Activated CD8-positive, alpha-beta memory T cell treated with anti-CD3 and anti-CD28 coated beads for 24 hours (primary cell): ENCODE measurements at regions not wholly inside any gene's neighbourhood (a gene's known extent, or its start where the extent isn't known, plus 50 kb on each side); places are given as distances from the start of the nearest gene placed in this dataset.
"Not testable (repeated sequence)": the region's sequence is repeated elsewhere in the genome, so short reads cannot be mapped to it uniquely, and the experiment has no call there.

Source experiments
- DNase-seq: peaks from one replicate; pipeline ENCODE4 v3.0.0-alpha.2; 2020

DNA sequence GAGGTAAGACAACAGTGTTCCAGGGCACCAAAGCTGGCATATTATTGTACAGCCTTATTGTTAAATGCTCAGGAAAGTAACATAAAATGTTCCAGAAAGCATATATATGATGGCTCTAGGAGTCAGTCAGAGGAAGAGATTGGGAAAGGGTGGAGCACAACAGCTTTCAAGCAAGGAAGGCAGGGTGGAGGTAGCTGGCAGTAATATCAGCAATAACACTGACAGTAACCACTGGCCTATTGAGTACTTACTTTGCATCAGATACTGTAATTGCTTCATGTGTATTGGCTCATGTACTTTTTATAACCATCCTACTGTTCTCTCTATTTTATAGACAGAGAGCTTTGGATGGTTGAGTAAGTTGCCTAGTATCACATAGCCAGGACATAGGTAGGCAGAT is 830.2 kb downstream of the DHX35 start:
- DNase-seq = no peak

- no peak for DNase-seq
Observed at GRCh38 chr20:39789411-39789810, 827.3 kb downstream of the DHX35 start.

GRCh38 chr20:39785252-39785917 is 823.2 kb downstream of the DHX35 start:
- DNase-seq = no peak

DNA sequence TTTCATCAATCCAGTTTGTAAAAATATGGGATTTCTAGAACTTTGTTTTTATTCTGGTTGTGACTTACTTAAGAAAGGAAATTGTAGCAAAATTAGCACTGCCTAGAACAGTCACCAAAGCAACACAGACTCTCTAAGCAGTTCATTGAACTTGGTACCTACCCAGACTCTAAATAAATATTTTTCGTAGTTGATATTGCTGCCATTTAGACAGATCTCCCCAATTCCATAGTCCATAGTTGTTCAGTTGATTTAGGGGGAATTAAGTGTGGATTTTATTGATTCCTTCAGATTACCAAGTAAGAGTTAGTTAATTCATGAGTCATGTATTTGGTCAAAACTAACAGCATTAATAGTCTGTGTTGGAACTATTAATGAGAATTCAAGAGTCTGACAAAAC is 822.5 kb downstream of the DHX35 start:
- DNase-seq = no peak

GRCh38 chr20:39778847-39779604 is 816.9 kb downstream of the DHX35 start:
- no peak for DNase-seq

DNA sequence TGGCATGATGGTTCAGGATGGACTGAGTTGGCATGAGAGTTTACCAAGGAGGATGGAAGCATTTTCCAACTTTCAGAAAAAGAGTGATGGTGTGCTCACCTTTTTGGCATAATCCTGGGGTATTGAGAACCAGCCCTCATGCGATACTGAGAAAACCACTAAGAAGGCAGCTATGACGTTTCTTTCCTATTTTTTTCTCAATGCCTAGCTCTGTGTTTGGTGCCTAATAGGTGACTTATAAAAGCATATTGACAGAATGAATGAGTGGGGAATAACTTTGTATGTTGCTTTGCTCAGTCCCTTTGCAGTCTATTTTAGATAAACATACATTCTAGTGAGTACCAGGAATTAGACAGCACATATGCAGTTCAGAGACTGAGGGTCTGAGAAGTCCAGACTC is 816.3 kb downstream of the DHX35 start:
- DNase-seq = no peak

- DNase-seq = no peak
Observed at GRCh38 chr20:39777610-39778009, 815.5 kb downstream of the DHX35 start.

- no peak for DNase-seq
Observed at GRCh38 chr20:39775110-39775509, 813.0 kb downstream of the DHX35 start.

DNA sequence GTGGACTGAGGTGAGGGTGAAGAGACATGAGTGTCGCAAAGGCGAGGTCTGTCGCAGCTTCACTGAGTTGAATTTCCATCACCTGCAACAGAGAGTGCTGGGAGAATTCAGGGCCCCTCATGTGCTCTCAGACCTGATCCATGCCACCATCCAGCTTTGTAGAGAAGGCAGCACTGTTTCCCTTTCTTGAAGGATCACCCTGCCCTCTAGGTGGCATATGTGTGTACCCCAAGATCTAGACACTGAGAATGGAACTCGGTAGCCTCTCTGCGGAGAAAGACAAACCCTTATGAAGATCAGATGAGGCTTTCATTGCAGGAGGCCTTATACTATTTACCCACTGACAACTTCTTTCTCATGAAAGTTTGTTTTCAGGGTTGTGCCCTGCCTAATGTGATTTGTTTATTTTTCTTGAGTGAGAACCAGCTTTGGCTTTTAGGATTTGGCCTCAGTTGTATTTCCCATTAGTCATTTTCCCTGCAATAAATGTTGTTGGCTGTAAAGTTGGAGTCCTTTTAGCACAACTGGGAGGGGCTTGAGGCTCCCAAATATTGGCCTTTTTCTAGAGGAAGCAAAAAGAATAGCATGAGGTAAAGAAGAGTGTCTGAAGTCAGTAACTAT is 811.3 kb downstream of the DHX35 start:
- DNase-seq = no peak

DNA sequence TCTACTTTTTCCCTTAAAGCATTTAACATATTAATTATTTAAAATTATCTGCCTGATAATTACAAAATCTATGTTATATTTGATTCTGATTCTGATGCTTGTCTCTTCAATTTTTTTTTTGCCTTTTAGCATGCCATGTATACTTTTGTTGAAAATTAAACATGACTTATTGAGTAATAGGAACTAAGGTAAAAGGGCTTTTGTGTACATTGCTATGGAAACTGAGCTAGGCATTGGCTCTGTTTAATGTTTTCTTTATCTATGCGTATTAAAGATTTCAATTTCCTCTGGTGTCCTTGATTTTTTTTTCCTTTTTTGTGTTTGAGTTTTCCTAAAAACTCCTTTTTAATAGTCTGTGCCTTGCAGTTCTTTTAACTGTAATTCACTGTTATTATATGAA is 805.2 kb downstream of the DHX35 start:
- no peak for DNase-seq

- no peak for DNase-seq
Observed at GRCh38 chr20:39766333-39766732, 804.2 kb downstream of the DHX35 start.

DNA sequence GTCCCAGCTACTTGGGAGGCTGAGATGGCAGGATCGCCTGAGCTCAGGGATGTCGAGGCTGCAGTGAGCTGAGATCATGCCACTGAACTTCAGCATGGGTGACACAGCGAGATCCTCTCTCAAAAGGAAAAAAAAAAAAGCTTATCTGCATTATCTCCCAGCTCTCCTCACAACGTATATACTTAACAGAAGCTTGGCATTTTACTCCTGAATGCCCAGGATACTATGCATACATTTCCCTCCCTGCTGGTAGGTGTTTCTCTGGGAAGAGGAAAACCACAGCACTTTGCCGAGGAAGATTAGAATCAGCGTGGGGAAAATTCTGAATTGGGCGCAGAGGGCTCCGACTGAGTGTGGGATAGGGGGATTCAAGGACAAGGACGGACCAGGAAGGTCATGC is 800.6 kb downstream of the DHX35 start:
- DNase-seq = no peak

DNA sequence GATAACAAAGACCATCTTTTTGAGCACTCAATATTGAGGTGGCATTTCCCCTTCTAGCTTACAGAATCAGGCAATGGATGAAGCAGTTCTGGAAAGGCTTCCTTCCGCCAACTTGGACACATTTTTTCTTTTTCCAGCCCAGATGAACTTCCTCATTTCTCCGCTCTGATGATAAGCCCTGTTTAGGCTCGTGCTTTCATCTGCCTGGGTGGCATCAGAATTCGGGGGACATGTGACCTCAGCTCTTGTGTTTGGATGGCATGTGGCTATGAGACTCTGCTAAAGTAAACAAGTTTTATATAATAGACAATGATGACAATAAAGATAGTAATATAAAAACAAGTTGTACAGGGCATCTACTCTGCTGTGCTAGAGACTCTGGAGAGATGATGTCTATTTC is 796.7 kb downstream of the DHX35 start:
- no peak for DNase-seq

DNA sequence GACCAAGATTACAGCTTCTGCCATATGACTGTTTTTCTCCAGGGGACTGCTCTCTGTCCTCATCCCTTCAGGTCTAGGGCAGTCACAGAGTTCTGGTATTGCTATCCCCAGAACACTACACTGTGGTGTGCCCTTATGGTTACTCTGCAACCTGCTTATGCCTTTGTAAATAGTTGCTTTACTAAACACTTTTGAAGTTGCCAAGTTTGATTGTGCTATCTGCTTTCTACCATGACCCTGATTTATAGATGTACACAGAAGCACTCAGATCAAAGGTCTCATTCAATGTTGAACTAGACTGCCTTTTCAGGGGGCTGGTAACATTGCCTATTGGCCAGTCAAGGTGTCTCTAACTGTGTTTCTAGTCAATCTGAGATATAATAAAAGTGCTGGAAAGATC is 794.7 kb downstream of the DHX35 start:
- DNase-seq = no peak

DNA sequence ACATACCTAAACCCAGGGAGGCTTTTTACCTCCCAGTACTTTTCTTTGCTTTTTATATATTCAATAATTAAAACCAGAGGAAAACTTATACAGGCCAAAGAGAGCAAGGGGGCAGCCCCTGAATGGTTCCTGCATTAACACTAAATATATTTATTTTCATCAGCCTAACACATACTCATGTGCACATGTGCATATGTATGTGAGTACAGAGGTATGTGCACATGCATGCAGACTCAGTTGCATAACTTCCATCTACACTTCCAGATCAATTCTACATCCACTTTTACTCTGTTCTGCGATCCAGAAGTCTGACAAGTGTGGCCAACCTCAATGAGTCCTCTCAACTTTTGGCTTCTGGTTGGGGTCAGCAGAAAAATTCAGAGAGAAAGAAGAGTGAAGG is 794.2 kb downstream of the DHX35 start:
- DNase-seq = no peak

DNA sequence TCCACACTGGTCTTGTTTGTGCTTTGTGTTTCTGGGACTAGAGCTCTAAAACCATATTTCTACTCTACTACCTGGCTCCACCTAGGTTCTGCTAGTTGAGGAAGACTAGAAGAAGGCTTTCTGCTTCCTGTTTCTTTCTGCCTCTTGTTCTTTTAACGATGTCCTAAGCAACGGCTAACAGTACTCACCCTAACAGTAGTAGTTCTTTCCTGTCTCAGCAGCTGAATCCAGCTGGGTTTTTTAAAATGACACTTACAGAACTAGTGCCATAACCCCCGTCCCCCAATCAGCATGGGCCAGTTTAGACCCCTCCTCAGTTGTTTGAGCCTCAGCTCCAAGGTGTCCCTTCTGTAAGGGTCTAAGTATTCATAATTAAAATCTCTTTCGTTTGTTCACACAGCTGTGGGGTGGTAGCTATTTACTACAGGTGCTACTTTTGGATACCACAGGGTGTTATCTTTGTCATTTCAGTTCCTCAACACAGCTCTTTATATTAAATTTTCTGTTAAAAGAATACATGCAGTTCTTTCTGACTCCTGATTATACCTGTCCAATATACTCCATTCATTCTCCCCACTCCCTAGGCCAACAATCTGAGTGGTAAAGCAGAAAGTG is 790.2 kb downstream of the DHX35 start:
- no peak for DNase-seq

- no peak for DNase-seq
Observed at GRCh38 chr20:39751557-39752137, 789.5 kb downstream of the DHX35 start.

DNA sequence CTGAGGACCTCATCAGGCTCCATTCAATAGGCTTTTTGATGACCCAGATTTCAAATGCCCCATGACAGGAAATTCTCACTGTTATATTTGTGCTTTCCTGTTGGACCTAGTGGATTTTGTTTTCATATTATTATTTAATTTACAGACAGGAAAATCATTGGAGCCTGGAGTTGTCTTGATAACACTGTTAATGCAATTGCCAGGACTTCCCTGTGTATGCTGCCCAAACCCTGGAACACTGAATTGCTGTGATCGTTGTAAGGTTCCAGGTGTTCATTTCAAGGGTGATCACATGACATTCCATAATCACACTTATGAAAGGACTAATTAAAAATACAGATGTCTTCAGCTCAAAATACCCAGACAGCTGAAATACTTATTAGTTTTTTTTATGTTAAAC is 783.2 kb downstream of the DHX35 start:
- no peak for DNase-seq

- DNase-seq = no peak
Observed at GRCh38 chr20:39738651-39739050, 776.5 kb downstream of the DHX35 start.

DNA sequence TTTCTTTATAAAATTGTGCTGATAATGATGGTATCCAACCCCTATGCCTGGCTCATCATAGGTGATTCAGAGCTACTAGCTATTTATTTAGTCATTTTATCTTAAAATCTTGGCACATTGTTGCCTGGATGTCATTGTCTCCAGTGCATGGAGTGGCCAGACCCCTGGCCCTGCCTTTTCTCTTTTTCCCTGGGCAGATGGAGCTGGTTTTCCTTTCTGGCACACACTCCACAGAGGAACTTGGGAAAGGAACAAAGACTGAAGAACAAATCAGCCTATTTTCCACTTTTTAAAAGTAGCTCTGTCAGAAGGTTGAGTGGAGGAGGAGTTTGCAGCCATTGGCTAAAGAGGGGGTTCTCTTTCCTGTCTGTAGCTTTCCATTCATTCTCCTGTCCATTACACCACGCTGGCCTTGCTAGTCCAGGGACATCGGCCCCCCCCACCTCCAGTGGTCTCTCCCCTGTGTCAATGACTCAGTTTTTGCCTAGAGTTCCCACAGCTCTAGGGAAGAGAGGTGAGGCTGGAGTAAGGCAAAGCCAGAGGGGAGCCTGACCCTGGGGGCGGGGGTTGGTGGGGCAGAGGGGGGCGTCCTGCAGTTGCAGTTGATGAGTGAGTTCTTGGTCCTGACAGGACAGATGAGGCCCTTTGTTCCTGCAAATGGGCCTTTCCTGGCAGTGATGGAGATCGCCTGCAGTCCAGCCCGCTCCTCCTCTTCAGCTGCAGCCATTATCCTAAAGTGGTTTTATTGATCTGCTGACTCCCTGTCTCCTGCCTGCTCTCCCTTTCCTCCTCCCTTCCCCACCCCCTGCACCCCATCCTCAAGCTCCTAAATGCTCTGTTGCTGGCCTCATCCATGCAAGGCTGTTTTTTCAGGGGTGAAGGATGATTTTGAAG is 774.5 kb downstream of the DHX35 start:
- no peak for DNase-seq

- DNase-seq = not testable (repeated sequence)
Observed at GRCh38 chr20:39725513-39725912, 763.4 kb downstream of the DHX35 start.

GRCh38 chr20:39719293-39719692 is 757.1 kb downstream of the DHX35 start:
- DNase-seq = no peak
